Hematopoietic multipotent progenitor cell treated with erythropoietin and hydrocortisone succinate and interleukin-3 and kit ligand, for 8 days (in vitro differentiated cells): ENCODE measurements at regions not wholly inside any gene's neighbourhood (a gene's known extent, or its start where the extent isn't known, plus 50 kb on each side); places are given as distances from the start of the nearest gene placed in this dataset.
"Not testable (repeated sequence)": the region's sequence is repeated elsewhere in the genome, so short reads cannot be mapped to it uniquely, and the experiment has no call there.

Experiments used
- DNase-seq: peaks from one replicate; pipeline ENCODE4 v3.0.0-alpha.2; 2015

GRCh38 chr12:33514893-33515292 is 75.3 kb upstream of the SYT10 start:
- no peak for DNase-seq

GRCh38 chr12:33519566-33519965 is 79.9 kb upstream of the SYT10 start:
- no peak for DNase-seq

- not testable (repeated sequence) for DNase-seq
Measured at GRCh38 chr12:33520505-33521302, 81.1 kb upstream of the SYT10 start.

GRCh38 chr12:33529031-33529430 is 89.4 kb upstream of the SYT10 start:
- no peak for DNase-seq

- no peak for DNase-seq
Measured at GRCh38 chr12:33529810-33530209, 90.2 kb upstream of the SYT10 start.

GRCh38 chr12:33531261-33531660 is 91.6 kb upstream of the SYT10 start:
- DNase-seq: no peak

- no peak for DNase-seq
Measured at GRCh38 chr12:33533527-33533926, 93.9 kb upstream of the SYT10 start.

GRCh38 chr12:33536431-33536830 is 96.8 kb upstream of the SYT10 start:
- DNase-seq: no peak

- no peak for DNase-seq
Measured at GRCh38 chr12:33546004-33546403, 106.4 kb upstream of the SYT10 start.

GRCh38 chr12:33547084-33547483 is 107.5 kb upstream of the SYT10 start:
- DNase-seq: no peak

- not testable (repeated sequence) for DNase-seq
Measured at GRCh38 chr12:33550214-33550613, 110.6 kb upstream of the SYT10 start.

GRCh38 chr12:33551006-33551405 is 111.4 kb upstream of the SYT10 start:
- DNase-seq: no peak

GRCh38 chr12:33555128-33555527 is 115.5 kb upstream of the SYT10 start:
- DNase-seq: no peak

- no peak for DNase-seq
Measured at GRCh38 chr12:33560653-33561208, 121.1 kb upstream of the SYT10 start.

GRCh38 chr12:33562401-33562800 is 122.8 kb upstream of the SYT10 start:
- no peak for DNase-seq

GRCh38 chr12:33566403-33566802 is 126.8 kb upstream of the SYT10 start:
- DNase-seq: no peak

- peak; percentile 6 for DNase-seq
Measured at GRCh38 chr12:33575346-33575745, 135.7 kb upstream of the SYT10 start.

GRCh38 chr12:33581613-33582122 is 142.0 kb upstream of the SYT10 start:
- no peak for DNase-seq

GRCh38 chr12:33586576-33586975 is 147.0 kb upstream of the SYT10 start:
- no peak for DNase-seq

GRCh38 chr12:33587354-33587753 is 147.7 kb upstream of the SYT10 start:
- no peak for DNase-seq

GRCh38 chr12:33587784-33588712 is 148.4 kb upstream of the SYT10 start:
- peak; percentile 95 for DNase-seq

- peak; percentile 10 for DNase-seq
Measured at GRCh38 chr12:33588725-33589405, 149.2 kb upstream of the SYT10 start.
